ENCODE measurements at regions not wholly inside any gene's neighbourhood (a gene's known extent, or its start where the extent isn't known, plus 50 kb on each side); places are given as distances from the start of the nearest gene placed in this dataset.

GRCh38 chr1:190634134-190634533 is 156.5 kb upstream of the BRINP3 start:
- peaks cover 0 to 3% (median 0%) of the 10 kb centered on the region in 4 donors for H3K9me3 ChIP-seq
- no peak overlapping the region for H3K4me3 ChIP-seq
- TF ChIP-seq POLR2AphosphoS5 (IDR thresholded peaks at IDR 0.05) (no peak), POLR2A (IDR thresholded peaks at IDR 0.05; ENCODE audit: low read depth) (no peak), CTCF (IDR thresholded peaks at IDR 0.05) (no peak), EP300 (IDR thresholded peaks at IDR 0.05) (no peak)
- no peaks in the 10 kb centered on the region for H3K27me3 ChIP-seq
- DNase-seq (ENCODE audit: extremely low spot score), result no peak
- H3K27ac ChIP-seq (replicated peaks in 1 of 4), result no peak overlapping the region
- intact Hi-C loops (cut with DNase I), result no loop called here
- no peaks in the 10 kb centered on the region for H3K36me3 ChIP-seq
- H3K4me1 ChIP-seq, result no peaks in the 10 kb centered on the region
- 100% methylated on average over 2 of the region's 2 CpGs for WGBS

- Histone ChIP-seq H3K36me3 (no peaks in the 10 kb centered on the region), H3K4me1 (no peaks in the 10 kb centered on the region), H3K27me3 (no peaks in the 10 kb centered on the region), H3K27ac (replicated peaks in 1 of 4) (no peak overlapping the region), H3K9me3 (no peaks in the 10 kb centered on the region), H3K4me3 (no peak overlapping the region)
- no peak for TF ChIP-seq POLR2A (IDR thresholded peaks at IDR 0.05; ENCODE audit: low read depth)
- no peak for TF ChIP-seq CTCF (IDR thresholded peaks at IDR 0.05)
- TF ChIP-seq POLR2AphosphoS5 (IDR thresholded peaks at IDR 0.05), result no peak
- TF ChIP-seq EP300 (IDR thresholded peaks at IDR 0.05), result no peak
- no peak for DNase-seq (ENCODE audit: extremely low spot score)
- intact Hi-C loops (cut with DNase I), result no loop called here
These were observed 171.9 kb upstream of the BRINP3 start for GRCh38 chr1:190649553-190649952.

- Histone ChIP-seq H3K4me3 (no peak overlapping the region), H3K36me3 (no peaks in the 10 kb centered on the region), H3K9me3 (no peaks in the 10 kb centered on the region), H3K27ac (replicated peaks in 1 of 4) (no peak overlapping the region), H3K27me3 (no peaks in the 10 kb centered on the region), H3K4me1 (no peaks in the 10 kb centered on the region)
- intact Hi-C loops (cut with DNase I), result no loop called here
- TF ChIP-seq POLR2A (IDR thresholded peaks at IDR 0.05; ENCODE audit: low read depth), result no peak
- no peak for TF ChIP-seq EP300 (IDR thresholded peaks at IDR 0.05)
- TF ChIP-seq POLR2AphosphoS5 (IDR thresholded peaks at IDR 0.05), result no peak
- WGBS, result 79% methylated on average over 2 of the region's 2 CpGs
- no peak for DNase-seq (ENCODE audit: extremely low spot score)
These were observed 181.2 kb upstream of the BRINP3 start for GRCh38 chr1:190658907-190659306.

- intact Hi-C loops (cut with DNase I), result no loop called here
- no peaks in the 10 kb centered on the region for H3K9me3 ChIP-seq
- no peak overlapping the region for H3K4me3 ChIP-seq
- H3K27ac ChIP-seq (replicated peaks in 1 of 4), result no peak overlapping the region
- no peaks in the 10 kb centered on the region for H3K36me3 ChIP-seq
- 77% methylated on average over 1 of the region's 1 CpG for WGBS
- no peaks in the 10 kb centered on the region for H3K4me1 ChIP-seq
- no peak for DNase-seq (ENCODE audit: extremely low spot score)
- H3K27me3 ChIP-seq, result no peaks in the 10 kb centered on the region
- TF ChIP-seq CTCF (IDR thresholded peaks at IDR 0.05) (no peak), POLR2A (IDR thresholded peaks at IDR 0.05; ENCODE audit: low read depth) (no peak), POLR2AphosphoS5 (IDR thresholded peaks at IDR 0.05) (no peak), EP300 (IDR thresholded peaks at IDR 0.05) (no peak)
These were observed 186.3 kb upstream of the BRINP3 start for GRCh38 chr1:190663962-190664361.

GRCh38 chr1:190665045-190665444 is 187.4 kb upstream of the BRINP3 start:
- Histone ChIP-seq H3K4me1 (no peaks in the 10 kb centered on the region), H3K9me3 (no peaks in the 10 kb centered on the region), H3K27me3 (no peaks in the 10 kb centered on the region), H3K36me3 (no peaks in the 10 kb centered on the region), H3K4me3 (no peak overlapping the region), H3K27ac (replicated peaks in 1 of 4) (no peak overlapping the region)
- DNase-seq (ENCODE audit: extremely low spot score), result no peak
- TF ChIP-seq POLR2A (IDR thresholded peaks at IDR 0.05; ENCODE audit: low read depth) (no peak), POLR2AphosphoS5 (IDR thresholded peaks at IDR 0.05) (no peak), EP300 (IDR thresholded peaks at IDR 0.05) (no peak), CTCF (IDR thresholded peaks at IDR 0.05) (no peak)
- intact Hi-C loops (cut with DNase I), result no loop called here
